ENCODE measurements at regions not wholly inside any gene's neighbourhood (a gene's known extent, or its start where the extent isn't known, plus 50 kb on each side); places are given as distances from the start of the nearest gene placed in this dataset.

- DNase-seq, result no peak
Observed at GRCh38 chr2:19300961-19301360, 57.5 kb downstream of the OSR1 start.

GRCh38 chr2:19299522-19299921 lies 58.9 kb downstream of the OSR1 start:
- no peak for DNase-seq

DNA sequence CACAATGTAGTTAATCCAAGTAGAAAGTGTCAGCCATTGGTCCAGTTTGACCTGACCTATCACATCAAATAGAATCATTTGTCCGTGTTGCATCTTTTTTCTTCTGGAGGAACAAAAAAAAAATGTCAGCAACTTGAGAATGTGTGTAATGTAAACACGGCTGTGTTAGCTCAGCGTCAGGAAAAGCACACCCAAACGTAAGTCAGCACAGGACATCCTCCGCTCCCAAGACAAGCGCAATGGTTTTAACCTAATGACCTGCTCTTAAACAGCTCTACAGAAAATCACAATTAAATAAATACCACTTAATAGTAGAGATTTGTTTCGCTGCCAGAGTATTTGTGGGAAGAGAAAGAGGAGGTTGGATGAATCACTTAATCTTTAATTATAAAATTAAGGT lies 59.4 kb downstream of the OSR1 start:
- no peak for DNase-seq

GRCh38 chr2:19297716-19298115 lies 60.7 kb downstream of the OSR1 start:
- DNase-seq, result no peak

- DNase-seq, result no peak
Observed at GRCh38 chr2:19295998-19296502, 62.4 kb downstream of the OSR1 start.

GRCh38 chr2:19292007-19292406 lies 66.4 kb downstream of the OSR1 start:
- no peak for DNase-seq

GRCh38 chr2:19288291-19288690 lies 70.1 kb downstream of the OSR1 start:
- no peak for DNase-seq

DNA sequence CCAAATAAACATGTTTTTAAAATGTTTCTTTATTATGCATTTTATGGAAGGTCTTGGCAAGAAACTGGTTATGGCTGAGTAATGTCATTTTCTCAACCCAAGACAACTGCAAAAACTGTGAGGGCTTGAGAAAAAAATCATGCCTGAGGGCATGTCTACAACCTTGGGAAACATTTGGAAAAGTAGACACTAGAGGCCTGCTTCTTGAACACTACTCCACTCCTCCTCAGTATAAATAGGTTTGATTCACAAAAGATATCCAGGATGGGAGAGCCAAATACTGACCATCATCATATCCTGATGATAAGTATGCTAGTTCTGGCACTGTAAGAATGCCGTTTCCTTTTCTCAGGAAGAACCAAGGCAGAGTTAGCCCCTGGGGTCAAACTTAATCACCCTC lies 71.1 kb downstream of the OSR1 start:
- no peak for DNase-seq

GRCh38 chr2:19282305-19282704 lies 76.1 kb downstream of the OSR1 start:
- no peak for DNase-seq

- no peak for DNase-seq
Observed at GRCh38 chr2:19274439-19274838, 84.0 kb downstream of the OSR1 start.

GRCh38 chr2:19272941-19273470 lies 85.4 kb downstream of the OSR1 start:
- no peak for DNase-seq

DNA sequence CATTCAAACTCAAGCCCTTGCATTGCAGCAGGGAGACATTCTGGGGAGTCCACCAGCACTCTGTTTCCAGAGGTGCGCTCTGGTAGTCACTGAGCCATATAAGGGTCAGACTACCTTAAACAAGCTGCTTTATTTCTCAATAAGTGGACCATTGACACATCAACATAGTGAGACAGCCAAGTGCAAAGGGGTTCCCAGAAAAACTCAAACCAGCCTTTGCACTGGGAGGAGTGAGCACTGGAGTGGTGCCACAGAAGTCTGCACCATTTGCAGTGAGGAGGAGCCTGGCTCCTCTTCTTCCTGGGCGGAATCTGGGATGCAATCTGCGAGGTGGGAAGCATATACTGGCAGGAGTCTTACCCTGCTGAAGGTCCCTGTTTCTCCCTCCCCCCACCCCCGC lies 86.4 kb downstream of the OSR1 start:
- DNase-seq, result no peak

GRCh38 chr2:19264852-19265251 lies 93.6 kb downstream of the OSR1 start:
- DNase-seq, result no peak

DNA sequence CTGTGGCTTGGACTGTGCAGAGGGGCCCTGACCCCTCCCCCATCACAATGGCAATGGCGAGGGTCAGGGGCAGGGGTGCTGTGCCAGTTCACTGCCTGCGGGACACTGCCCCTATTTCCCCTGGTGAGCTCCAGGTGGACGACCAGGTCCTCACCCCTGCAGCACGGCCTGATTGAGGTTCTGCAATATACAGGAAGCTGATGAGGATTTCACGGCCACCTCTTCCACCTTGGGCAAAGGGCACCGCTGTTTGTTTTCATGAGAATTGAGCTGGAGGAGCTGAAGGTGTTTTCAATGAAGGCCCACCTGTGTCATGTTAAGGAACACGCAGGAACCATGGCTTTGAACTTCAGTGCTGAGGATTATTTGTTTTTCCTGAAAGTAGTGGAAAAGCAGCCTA lies 96.3 kb downstream of the OSR1 start:
- no peak for DNase-seq

GRCh38 chr2:19261061-19261460 lies 97.4 kb downstream of the OSR1 start:
- DNase-seq, result no peak

- no peak for DNase-seq
Observed at GRCh38 chr2:19256121-19256601, 102.3 kb downstream of the OSR1 start.

DNA sequence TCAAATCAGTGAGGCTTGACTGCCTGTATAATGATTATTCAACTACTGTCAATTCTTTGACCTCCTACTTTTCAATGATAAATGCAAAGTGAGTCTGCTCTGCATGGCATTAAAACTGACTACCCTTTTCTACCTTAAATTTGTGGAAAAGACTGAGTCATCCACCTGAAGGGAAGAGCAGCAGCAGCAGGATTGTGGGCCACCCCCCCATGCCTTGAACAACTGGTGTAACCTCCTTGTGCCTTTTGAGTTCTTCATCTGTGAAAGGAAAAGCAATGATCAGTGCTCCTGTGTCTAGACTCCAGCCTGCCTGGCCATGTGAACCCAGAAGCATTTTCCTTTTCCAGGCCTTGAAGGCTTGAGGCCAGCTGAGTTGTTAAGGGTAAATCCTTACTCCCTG lies 102.9 kb downstream of the OSR1 start:
- DNase-seq, result no peak

DNA sequence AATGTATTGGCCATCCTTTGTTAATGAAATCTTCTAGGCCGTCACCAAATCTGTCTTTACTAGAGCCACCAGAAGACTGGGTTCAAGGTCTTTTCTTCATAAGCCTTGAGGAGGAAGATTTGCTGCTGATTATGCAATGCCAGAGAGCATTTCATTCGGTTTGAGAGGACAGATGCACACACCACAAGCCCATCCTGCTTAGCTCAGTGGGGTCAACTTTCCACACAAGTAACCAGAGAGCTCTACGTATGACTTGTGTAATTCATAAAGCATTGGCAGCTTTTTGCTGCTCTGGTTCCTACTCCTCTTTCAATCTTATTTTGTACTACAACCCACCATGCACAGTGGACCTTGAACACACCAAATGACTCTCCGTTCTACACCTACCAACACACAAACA lies 106.9 kb downstream of the OSR1 start:
- no peak for DNase-seq

GRCh38 chr2:19250906-19251305 lies 107.5 kb downstream of the OSR1 start:
- no peak for DNase-seq

DNA sequence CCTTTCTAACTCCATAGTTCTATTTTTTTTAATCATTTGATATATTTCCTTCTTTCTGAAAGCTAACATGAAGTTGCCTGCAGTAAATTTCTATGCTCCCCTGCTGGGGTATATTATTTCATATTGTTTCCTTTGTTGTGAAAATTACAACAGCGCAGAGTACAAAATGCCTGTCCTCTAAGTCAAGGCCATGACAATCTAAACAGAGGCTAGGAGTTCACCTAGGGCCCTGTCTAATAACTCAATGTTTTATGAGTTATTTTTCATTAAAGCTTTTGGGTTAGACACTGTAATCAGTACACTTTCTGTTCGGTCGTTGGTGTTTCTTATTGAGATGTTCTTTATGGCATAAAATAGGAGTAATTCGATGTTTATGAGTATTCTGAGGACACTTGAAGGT lies 111.2 kb downstream of the OSR1 start:
- DNase-seq, result no peak

- DNase-seq, result no peak
Observed at GRCh38 chr2:19246496-19246895, 111.9 kb downstream of the OSR1 start.

DNA sequence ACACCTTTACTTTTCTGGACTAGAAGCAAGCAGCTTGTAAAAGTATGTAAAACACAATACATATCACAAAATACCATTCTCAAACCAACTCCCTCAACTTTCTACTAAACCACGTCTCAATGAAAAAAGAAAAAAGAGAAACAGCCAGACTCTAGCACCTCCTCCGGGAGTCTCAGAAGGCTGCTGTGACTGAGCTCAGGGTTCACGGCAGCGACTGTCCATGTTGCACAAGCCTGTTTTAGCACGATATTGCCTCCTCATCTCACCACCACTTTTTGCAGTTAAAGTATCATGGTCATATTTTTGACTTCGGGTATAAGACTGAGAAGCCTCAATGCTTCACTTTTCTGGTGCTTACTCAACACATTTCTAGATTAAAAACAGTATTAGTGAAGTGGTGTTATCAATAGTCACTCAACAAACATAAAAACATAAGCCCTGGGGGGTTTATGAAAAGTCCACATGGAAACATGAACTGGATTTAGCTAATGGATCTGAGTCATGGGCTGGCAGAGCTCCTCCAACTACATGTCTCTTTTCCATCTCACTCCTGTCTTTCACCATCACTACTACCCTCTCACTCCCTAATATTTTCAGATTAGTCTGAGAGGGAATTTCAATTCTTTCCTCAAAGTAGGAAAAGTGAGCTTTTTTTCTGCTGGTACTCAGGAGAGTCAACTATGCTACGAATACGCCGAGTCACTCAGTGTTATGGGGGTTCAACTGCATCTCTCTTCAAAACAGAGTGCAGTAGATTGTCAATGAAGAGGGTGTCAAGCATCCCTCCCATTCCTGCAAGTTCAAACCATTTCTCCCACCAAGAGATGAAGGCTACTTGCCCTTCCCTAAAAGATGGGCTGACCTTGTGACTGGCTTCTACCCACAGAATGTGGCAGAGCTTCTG lies 113.7 kb downstream of the OSR1 start:
- DNase-seq, result no peak

DNA sequence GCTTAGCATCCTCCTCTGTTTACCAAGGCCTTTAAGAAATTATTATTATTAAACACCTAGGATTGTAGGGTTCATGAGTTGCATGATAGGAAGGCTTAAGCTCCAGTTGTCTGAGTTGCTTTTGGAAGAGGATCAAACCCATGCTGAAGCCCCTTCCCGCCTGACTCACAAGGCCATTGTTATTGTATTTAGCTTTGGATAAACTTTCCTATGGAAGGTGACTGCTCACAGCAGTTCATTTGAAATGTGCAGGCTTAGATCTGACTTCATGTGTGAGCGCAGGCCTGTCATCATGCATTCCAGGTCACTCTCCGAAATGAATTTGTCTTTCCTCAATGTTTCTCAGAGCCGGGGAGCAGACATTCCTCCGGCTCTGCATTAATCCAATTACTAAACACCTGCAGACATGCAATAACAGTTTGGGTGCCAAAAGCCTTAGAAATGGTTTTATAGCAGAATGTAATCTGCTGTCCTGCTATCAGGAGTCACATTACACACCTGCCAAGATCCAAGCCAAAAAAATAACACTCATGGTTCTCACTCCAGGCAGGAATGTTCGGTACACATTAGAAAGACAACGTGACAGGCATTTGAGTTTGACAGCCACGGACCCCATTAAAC lies 119.9 kb downstream of the OSR1 start:
- no peak for DNase-seq

GRCh38 chr2:19235308-19235707 lies 123.1 kb downstream of the OSR1 start:
- no peak for DNase-seq

All from GOT3 (cell line).